Neural progenitor cell (in vitro differentiated cells): ENCODE measurements at regions not wholly inside any gene's neighbourhood (a gene's known extent, or its start where the extent isn't known, plus 50 kb on each side); places are given as distances from the start of the nearest gene placed in this dataset.
"Not testable (repeated sequence)": the region's sequence is repeated elsewhere in the genome, so short reads cannot be mapped to it uniquely, and the experiment has no call there.

Source experiments
- DNase-seq: peaks from one replicate; pipeline ENCODE4 v3.0.0-alpha.2; 2016; ENCODE audit warnings: low spot score
- H2AFZ ChIP-seq: fragments of 200-600 bp; sonication (generic); replicated peaks from 2 replicates; pipeline ENCODE4 v1.6.1; 2016; ENCODE audit warnings: antibody characterized with exemption
- H3F3A ChIP-seq: fragments of 200-600 bp; sonication (generic); 2 replicates; pipeline ENCODE4 v1.6.1; 2016; ENCODE audit warnings: antibody characterized with exemption, low read depth
- H3K27ac ChIP-seq: fragments of 200-600 bp; sonication (generic); 2 replicates; pipeline ENCODE4 v1.5.1; 2016; ENCODE audit warnings: mild to moderate bottlenecking
- H3K27me3 ChIP-seq: fragments of 200-600 bp; sonication (generic); 2 replicates; pipeline ENCODE4 v1.6.1; 2016; ENCODE audit warnings: mild to moderate bottlenecking, moderate library complexity
- H3K36me3 ChIP-seq: fragments of 200-600 bp; sonication (generic); 2 replicates; pipeline ENCODE4 v1.5.1; 2016
- H3K4me1 ChIP-seq: fragments of 200-600 bp; sonication (generic); 2 replicates; pipeline ENCODE4 v1.6.1; 2016; ENCODE audit warnings: mixed run types
- H3K4me2 ChIP-seq: fragments of 200-600 bp; sonication (generic); 2 replicates; pipeline ENCODE4 v1.6.1; 2016
- H3K4me3 ChIP-seq: fragments of 200-600 bp; sonication (generic); 2 replicates; pipeline ENCODE4 v1.5.1; 2016
- H3K79me2 ChIP-seq: fragments of 200-600 bp; sonication (generic); 2 replicates; pipeline ENCODE4 v1.6.1; 2016; ENCODE audit warnings: low read depth
- H3K9ac ChIP-seq: fragments of 200-600 bp; sonication (generic); 2 replicates; pipeline ENCODE4 v1.6.1; 2016
- H3K9me3 ChIP-seq: fragments of 200-600 bp; sonication (generic); 2 replicates; pipeline ENCODE4 v1.5.1; 2016; ENCODE audit warnings: low read depth
- H4K20me1 ChIP-seq: fragments of 200-600 bp; sonication (generic); 2 replicates; pipeline ENCODE4 v1.6.1; 2016; ENCODE audit warnings: low read depth
- H3K27ac Mint-ChIP-seq: 3 replicates; pipeline ENCODE4 v1.8.0; 2021; ENCODE audit warnings: mixed read lengths
- H3K27me3 Mint-ChIP-seq: 2 replicates; pipeline ENCODE4 v1.8.0; 2022; ENCODE audit warnings: low read depth, mild to moderate bottlenecking, inconsistent platforms, moderate library complexity, mixed read lengths; ENCODE audit not compliant: insufficient read depth
- H3K36me3 Mint-ChIP-seq: 3 replicates; pipeline ENCODE4 v1.8.0; 2021; ENCODE audit warnings: mixed read lengths
- H3K4me1 Mint-ChIP-seq: 3 replicates; pipeline ENCODE4 v1.8.0; 2021; ENCODE audit warnings: mixed read lengths
- H3K4me3 Mint-ChIP-seq: 3 replicates; pipeline ENCODE4 v1.8.0; 2021; ENCODE audit warnings: mild to moderate bottlenecking, moderate library complexity, mixed read lengths
- H3K9me3 Mint-ChIP-seq: 3 replicates; pipeline ENCODE4 v1.8.0; 2020; ENCODE audit warnings: mixed read lengths
- EZH2 ChIP-seq: fragments of 200-600 bp; sonication (generic); IDR thresholded peaks from 2 replicates; pipeline ENCODE4 v1.6.1; 2017; ENCODE audit warnings: antibody characterized with exemption, mild to moderate bottlenecking, moderate library complexity
- EZH2phosphoT487 ChIP-seq: fragments of 200-600 bp; sonication (generic); IDR thresholded peaks from 2 replicates; pipeline ENCODE4 v1.6.1; 2017; ENCODE audit warnings: antibody characterized with exemption
- TF ChIP-seq, protein P1 (sequence below): fragments of 200-600 bp; sonication (generic); IDR thresholded peaks from 2 replicates; pipeline ENCODE4 v1.5.1; 2017; ENCODE audit warnings: antibody characterized with exemption, mild to moderate bottlenecking

GRCh38 chr7:12834782-12835181 lies 147.3 kb downstream of the ARL4A start:
- H3K27me3 Mint-ChIP-seq: peaks cover 7% of the 10 kb centered on the region
- Histone ChIP-seq H3K9me3 (no peaks in the 10 kb centered on the region), H3K4me1 (no peaks in the 10 kb centered on the region), H4K20me1 (no peaks in the 10 kb centered on the region), H3K9ac (no peak overlapping the region), H3K27ac (no peak overlapping the region), H3K4me2 (no peak overlapping the region), H3K4me3 (no peak overlapping the region), H3K36me3 (no peaks in the 10 kb centered on the region), H3F3A (peaks cover 5% of the 10 kb centered on the region), H3K27me3 (no peaks in the 10 kb centered on the region), H3K79me2 (no peaks in the 10 kb centered on the region), H2AFZ (no peak overlapping the region)
- H3K9me3 Mint-ChIP-seq: peaks cover 18% of the 10 kb centered on the region
- H3K4me1 Mint-ChIP-seq: peaks cover 7% of the 10 kb centered on the region
- TF ChIP-seq, protein P1, sequence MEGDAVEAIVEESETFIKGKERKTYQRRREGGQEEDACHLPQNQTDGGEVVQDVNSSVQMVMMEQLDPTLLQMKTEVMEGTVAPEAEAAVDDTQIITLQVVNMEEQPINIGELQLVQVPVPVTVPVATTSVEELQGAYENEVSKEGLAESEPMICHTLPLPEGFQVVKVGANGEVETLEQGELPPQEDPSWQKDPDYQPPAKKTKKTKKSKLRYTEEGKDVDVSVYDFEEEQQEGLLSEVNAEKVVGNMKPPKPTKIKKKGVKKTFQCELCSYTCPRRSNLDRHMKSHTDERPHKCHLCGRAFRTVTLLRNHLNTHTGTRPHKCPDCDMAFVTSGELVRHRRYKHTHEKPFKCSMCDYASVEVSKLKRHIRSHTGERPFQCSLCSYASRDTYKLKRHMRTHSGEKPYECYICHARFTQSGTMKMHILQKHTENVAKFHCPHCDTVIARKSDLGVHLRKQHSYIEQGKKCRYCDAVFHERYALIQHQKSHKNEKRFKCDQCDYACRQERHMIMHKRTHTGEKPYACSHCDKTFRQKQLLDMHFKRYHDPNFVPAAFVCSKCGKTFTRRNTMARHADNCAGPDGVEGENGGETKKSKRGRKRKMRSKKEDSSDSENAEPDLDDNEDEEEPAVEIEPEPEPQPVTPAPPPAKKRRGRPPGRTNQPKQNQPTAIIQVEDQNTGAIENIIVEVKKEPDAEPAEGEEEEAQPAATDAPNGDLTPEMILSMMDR: no peak
- TF ChIP-seq EZH2phosphoT487 (no peak), EZH2 (no peak)
- DNase-seq: no peak
- H3K27ac Mint-ChIP-seq: no peak overlapping the region
- no peaks in the 10 kb centered on the region for H3K36me3 Mint-ChIP-seq
- no peak overlapping the region for H3K4me3 Mint-ChIP-seq

- Mint-ChIP-seq H3K4me3 (no peak overlapping the region), H3K27ac (no peak overlapping the region), H3K27me3 (peaks cover 1% of the 10 kb centered on the region), H3K9me3 (peaks cover 39% of the 10 kb centered on the region), H3K36me3 (peaks cover 4% of the 10 kb centered on the region), H3K4me1 (peaks cover 14% of the 10 kb centered on the region)
- Histone ChIP-seq H3K4me1 (peaks cover 5% of the 10 kb centered on the region), H3K9ac (no peak overlapping the region), H3K9me3 (no peaks in the 10 kb centered on the region), H4K20me1 (no peaks in the 10 kb centered on the region), H3K27me3 (no peaks in the 10 kb centered on the region), H3K27ac (no peak overlapping the region), H3F3A (peaks cover 11% of the 10 kb centered on the region), H3K4me3 (no peak overlapping the region), H3K4me2 (peak overlapping the region; percentile 47), H3K36me3 (no peaks in the 10 kb centered on the region), H2AFZ (peak overlapping the region; percentile 23), H3K79me2 (no peaks in the 10 kb centered on the region)
- peak; percentile 76 for DNase-seq
- TF ChIP-seq EZH2phosphoT487 (no peak), EZH2 (no peak)
- TF ChIP-seq, protein P1: no peak
These were observed 152.2 kb downstream of the ARL4A start for GRCh38 chr7:12839508-12840153.

GRCh38 chr7:12844732-12845131 lies 157.3 kb downstream of the ARL4A start:
- H3K27ac Mint-ChIP-seq: not testable (repeated sequence)

GRCh38 chr7:12847001-12847400 lies 159.6 kb downstream of the ARL4A start:
- H2AFZ ChIP-seq: no peak overlapping the region
- no peak overlapping the region for H3K27ac ChIP-seq
- H3K79me2 ChIP-seq: no peaks in the 10 kb centered on the region
- no peak overlapping the region for H3K4me3 ChIP-seq
- TF ChIP-seq EZH2phosphoT487 (no peak), EZH2 (no peak)
- TF ChIP-seq, protein P1: no peak
- H3K27me3 ChIP-seq: no peaks in the 10 kb centered on the region
- Mint-ChIP-seq H3K36me3 (peaks cover 7% of the 10 kb centered on the region), H3K9me3 (peaks cover 44% of the 10 kb centered on the region), H3K4me3 (no peak overlapping the region), H3K27me3 (peaks cover 6% of the 10 kb centered on the region), H3K4me1 (no peaks in the 10 kb centered on the region), H3K27ac (no peak overlapping the region)
- H3K4me2 ChIP-seq: no peak overlapping the region
- H4K20me1 ChIP-seq: no peaks in the 10 kb centered on the region
- H3K9ac ChIP-seq: no peak overlapping the region
- no peaks in the 10 kb centered on the region for H3K4me1 ChIP-seq
- no peaks in the 10 kb centered on the region for H3F3A ChIP-seq
- H3K9me3 ChIP-seq: no peaks in the 10 kb centered on the region
- no peak for DNase-seq
- H3K36me3 ChIP-seq: no peaks in the 10 kb centered on the region

More at GRCh38 chr7:12844732-12845131, 157.3 kb downstream of the ARL4A start:
- not testable (repeated sequence) for H3K27ac ChIP-seq, H3K4me3 ChIP-seq, H3F3A ChIP-seq, H4K20me1 ChIP-seq, DNase-seq, H3K9ac ChIP-seq, H3K4me3 Mint-ChIP-seq, H3K36me3 ChIP-seq, H2AFZ ChIP-seq, H3K79me2 ChIP-seq, H3K4me1 Mint-ChIP-seq, H3K9me3 ChIP-seq, H3K36me3 Mint-ChIP-seq, H3K27me3 Mint-ChIP-seq, H3K4me2 ChIP-seq, H3K27me3 ChIP-seq, H3K4me1 ChIP-seq
- H3K9me3 Mint-ChIP-seq: peaks cover 55% of the 10 kb centered on the region
